Parathyroid adenoma (tissue), 2 donors: ENCODE measurements at regions not wholly inside any gene's neighbourhood (a gene's known extent, or its start where the extent isn't known, plus 50 kb on each side); places are given as distances from the start of the nearest gene placed in this dataset.

Source experiments
- H2AFZ ChIP-seq: fragments of 300-600 bp; sonication (generic); one replicate; pipeline ENCODE4 v1.7.0; 2017; ENCODE audit warnings: antibody characterized with exemption, mild to moderate bottlenecking
- H3K27ac ChIP-seq: fragments of 300-600 bp; sonication (generic); one replicate; pipeline ENCODE4 v1.7.0; 2017
- H3K27me3 ChIP-seq: fragments of 300-600 bp; sonication (generic); one replicate; pipeline ENCODE4 v1.7.0; 2017; ENCODE audit warnings: low read length; ENCODE audit not compliant: control insufficient read depth, insufficient read depth
- H3K36me3 ChIP-seq: fragments of 300-600 bp; sonication (generic); one replicate; pipeline ENCODE4 v1.7.0; 2017; ENCODE audit warnings: low read length; ENCODE audit not compliant: control insufficient read depth, insufficient read depth
- H3K4me1 ChIP-seq: fragments of 300-600 bp; sonication (generic); one replicate; pipeline ENCODE4 v1.7.0; 2017; ENCODE audit warnings: control low read depth
- H3K4me2 ChIP-seq: fragments of 300-600 bp; sonication (generic); one replicate; pipeline ENCODE4 v1.7.0; 2017; ENCODE audit warnings: low read length
- H3K4me3 ChIP-seq: fragments of 300-600 bp; sonication (generic); one replicate; pipeline ENCODE4 v1.7.0; 2017; ENCODE audit warnings: low read depth, low read length
- H3K79me2 ChIP-seq: fragments of 300-600 bp; sonication (generic); one replicate; pipeline ENCODE4 v1.7.0; 2017; ENCODE audit warnings: control low read depth
- H3K9ac ChIP-seq: fragments of 300-600 bp; sonication (generic); one replicate; pipeline ENCODE4 v1.7.0; 2017; ENCODE audit warnings: mild to moderate bottlenecking
- H3K9me3 ChIP-seq: fragments of 300-600 bp; sonication (generic); one replicate; pipeline ENCODE4 v1.7.0; 2017; ENCODE audit warnings: low read length; ENCODE audit not compliant: control insufficient read depth
- CTCF ChIP-seq: fragments of 300-600 bp; sonication (generic); IDR thresholded peaks from one replicate; pipeline ENCODE4 v1.7.0; 2017; ENCODE audit warnings: antibody characterized with exemption, mild to moderate bottlenecking
- donor health status: primary hyperparathyroidism.

- TF ChIP-seq CTCF, result no peak
- H3K4me3 ChIP-seq, result no peak overlapping the region
- no peak overlapping the region for H3K9ac ChIP-seq
- no peak overlapping the region for H3K4me2 ChIP-seq
- no peak overlapping the region for H2AFZ ChIP-seq
- no peaks in the 10 kb centered on the region for H3K79me2 ChIP-seq
- no peaks in the 10 kb centered on the region for H3K36me3 ChIP-seq
- H3K9me3 ChIP-seq, result no peaks in the 10 kb centered on the region
- no peaks in the 10 kb centered on the region for H3K4me1 ChIP-seq
- no peaks in the 10 kb centered on the region for H3K27me3 ChIP-seq
- H3K27ac ChIP-seq, result no peak overlapping the region
Measured at GRCh38 chr3:17905996-17906395, 163.6 kb upstream of the TBC1D5 start.

GRCh38 chr3:17901893-17902292 is 159.5 kb upstream of the TBC1D5 start:
- Histone ChIP-seq H3K27me3 (no peaks in the 10 kb centered on the region), H3K27ac (no peak overlapping the region), H2AFZ (no peak overlapping the region), H3K4me3 (no peak overlapping the region), H3K9ac (no peak overlapping the region), H3K36me3 (no peaks in the 10 kb centered on the region), H3K4me2 (no peak overlapping the region), H3K4me1 (no peaks in the 10 kb centered on the region), H3K79me2 (no peaks in the 10 kb centered on the region), H3K9me3 (no peaks in the 10 kb centered on the region)
- no peak for TF ChIP-seq CTCF

- Histone ChIP-seq H3K4me2 (no peak overlapping the region), H3K79me2 (no peaks in the 10 kb centered on the region), H3K9ac (no peak overlapping the region), H2AFZ (no peak overlapping the region), H3K9me3 (no peaks in the 10 kb centered on the region), H3K27me3 (no peaks in the 10 kb centered on the region), H3K36me3 (no peaks in the 10 kb centered on the region), H3K27ac (no peak overlapping the region), H3K4me3 (no peak overlapping the region), H3K4me1 (no peaks in the 10 kb centered on the region)
- no peak for TF ChIP-seq CTCF
Measured at GRCh38 chr3:17894434-17895060, 152.1 kb upstream of the TBC1D5 start.

GRCh38 chr3:17891139-17891856 is 148.9 kb upstream of the TBC1D5 start:
- no peak for TF ChIP-seq CTCF
- no peaks in the 10 kb centered on the region for H3K9me3 ChIP-seq

GRCh38 chr3:17885986-17886385 is 143.6 kb upstream of the TBC1D5 start:
- Histone ChIP-seq H3K27me3 (no peaks in the 10 kb centered on the region), H2AFZ (no peak overlapping the region), H3K27ac (no peak overlapping the region), H3K4me3 (no peak overlapping the region), H3K4me1 (no peaks in the 10 kb centered on the region), H3K4me2 (no peak overlapping the region), H3K79me2 (no peaks in the 10 kb centered on the region), H3K9me3 (no peaks in the 10 kb centered on the region), H3K36me3 (no peaks in the 10 kb centered on the region), H3K9ac (no peak overlapping the region)
- TF ChIP-seq CTCF, result no peak

More at GRCh38 chr3:17891139-17891856, 148.9 kb upstream of the TBC1D5 start:
- no peak overlapping the region for H3K4me3 ChIP-seq
- no peak overlapping the region for H3K9ac ChIP-seq
- H3K27ac ChIP-seq, result no peak overlapping the region
- H3K36me3 ChIP-seq, result no peaks in the 10 kb centered on the region
- H2AFZ ChIP-seq, result no peak overlapping the region
- no peaks in the 10 kb centered on the region for H3K79me2 ChIP-seq
- no peaks in the 10 kb centered on the region for H3K4me1 ChIP-seq
- H3K4me2 ChIP-seq, result no peak overlapping the region
- H3K27me3 ChIP-seq, result no peaks in the 10 kb centered on the region
